ENCODE measurements at regions not wholly inside any gene's neighbourhood (a gene's known extent, or its start where the extent isn't known, plus 50 kb on each side); places are given as distances from the start of the nearest gene placed in this dataset.

DNA sequence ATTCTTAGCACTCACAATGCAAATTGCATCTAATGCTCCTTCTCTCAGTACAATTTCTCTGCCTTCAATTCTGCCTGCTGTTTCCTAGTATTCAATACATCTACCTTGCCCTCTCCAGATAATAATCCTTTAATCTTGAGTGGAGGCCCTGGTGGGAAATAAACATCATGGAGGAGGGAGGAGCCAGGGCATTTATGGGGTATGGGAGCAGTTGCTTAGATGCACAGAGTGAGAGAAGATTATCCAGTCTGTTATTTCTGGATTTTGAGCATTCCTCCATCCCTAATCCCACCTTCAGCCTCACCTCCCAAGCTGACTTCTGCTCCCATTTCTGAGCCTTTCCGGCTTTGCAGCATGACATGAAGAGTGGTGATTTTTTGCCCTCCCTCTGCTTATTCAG lies 127.9 kb upstream of the PPP3CA start:
- H4K20me1 ChIP-seq (ENCODE audit: insufficient read depth, low read length) = no peaks in the 10 kb centered on the region
- BruUV-seq (replicated peaks) = no TSS peak
- FAIRE-seq (no peak), ATAC-seq (no peak), DNase-seq (ENCODE audit: low spot score) (no peak)
- CTCF ChIA-PET (ENCODE audit: low intra/inter-chr PET ratio, low total read pairs) = no interaction called here
- no peaks in the 10 kb centered on the region for H3K27me3 ChIP-seq (ENCODE audit: control insufficient read depth in 1 of 2, insufficient read depth in 2 of 2, low read length in 2 of 2)
- in situ Hi-C loops (cut with HindIII; ENCODE audit: extremely low pct_ligation_motif_present, low pct_unique_long_range_greater_than_20kb) = no loop called here
- no peak overlapping the region for H3K4me2 ChIP-seq (ENCODE audit: low read depth, low read length)
- TF ChIP-seq ERF (CRISPR knock-in tag; IDR thresholded peaks at IDR 0.05) = no peak
- TF ChIP-seq ZNF496 (CRISPR knock-in tag; IDR thresholded peaks at IDR 0.05; ENCODE audit: insufficient replicate concordance) = no peak
- TF ChIP-seq NFKB2 (CRISPR knock-in tag; IDR thresholded peaks at IDR 0.05; ENCODE audit: borderline replicate concordance) = no peak
- no peak for TF ChIP-seq CSRNP2 (CRISPR knock-in tag; conservative IDR thresholded peaks at IDR 0.05; ENCODE audit: low read depth)
- no peak for TF ChIP-seq PTBP1 (IDR thresholded peaks at IDR 0.05; ENCODE audit: low read depth, low read length, poor library complexity, severe bottlenecking)
- TF ChIP-seq RFXANK (CRISPR knock-in tag; IDR thresholded peaks at IDR 0.05) = no peak
- no peak for TF ChIP-seq CHD4 (IDR thresholded peaks at IDR 0.05; ENCODE audit: borderline replicate concordance, low read length)
- no peak for TF ChIP-seq E2F2 (CRISPR knock-in tag; IDR thresholded peaks at IDR 0.05; ENCODE audit: borderline replicate concordance)
- TF ChIP-seq SCMH1 (CRISPR knock-in tag; IDR thresholded peaks at IDR 0.05; ENCODE audit: borderline replicate concordance) = no peak
- no peak for TF ChIP-seq PAXIP1 (CRISPR knock-in tag; conservative IDR thresholded peaks at IDR 0.05)
- no peak for TF ChIP-seq HNF4A (CRISPR knock-in tag; IDR thresholded peaks at IDR 0.05)
- no peak for TF ChIP-seq NCOA5 (CRISPR knock-in tag; IDR thresholded peaks at IDR 0.05)
- no peak for TF ChIP-seq HDAC1 (CRISPR knock-in tag; IDR thresholded peaks at IDR 0.05)
- TF ChIP-seq IRF2 (CRISPR knock-in tag; IDR thresholded peaks at IDR 0.05) = no peak
- TF ChIP-seq ZC3H13 (CRISPR knock-in tag; IDR thresholded peaks at IDR 0.05) = no peak
- no peak for TF ChIP-seq ATF4 (CRISPR knock-in tag; IDR thresholded peaks at IDR 0.05)
- no peak for TF ChIP-seq ZNF180 (CRISPR knock-in tag; IDR thresholded peaks at IDR 0.05; ENCODE audit: borderline replicate concordance, low read depth)
- no peak for TF ChIP-seq PLRG1 (conservative IDR thresholded peaks at IDR 0.05)
- TF ChIP-seq ZMAT5 (CRISPR knock-in tag; IDR thresholded peaks at IDR 0.05; ENCODE audit: borderline replicate concordance, low read depth) = no peak
- intact Hi-C loops (cut with micrococcal nuclease; ENCODE audit: unreplicated experiment) = no loop called here
- H3K4me1 ChIP-seq (ENCODE audit: insufficient read depth, low read length) = no peaks in the 10 kb centered on the region
- H2AFZ ChIP-seq (ENCODE audit: low read length) = no peak overlapping the region
- no peak overlapping the region for H3K27ac ChIP-seq (ENCODE audit: extremely low read length, insufficient read depth, low read length)
- no peak overlapping the region for H3K4me3 ChIP-seq (replicated peaks in 1 of 3; ENCODE audit: insufficient read depth in 1 of 3, low read depth in 2 of 3, low read length in 3 of 3)
- POLR2A ChIA-PET = no interaction called here
- H3K79me2 ChIP-seq (ENCODE audit: insufficient read depth, low read length) = no peaks in the 10 kb centered on the region
- H3K9ac ChIP-seq (ENCODE audit: insufficient read depth, low read depth, low read length) = no peak overlapping the region
- no peaks in the 10 kb centered on the region for H3K36me3 ChIP-seq (replicated peaks in 1 of 2; ENCODE audit: control insufficient read depth in 1 of 2, insufficient read depth in 2 of 2, low read length in 2 of 2)
- WGBS (ENCODE audit: low lambda C conversion rate) = 31% methylated on average over 1 of the region's 1 CpG
- H3K9me3 ChIP-seq (ENCODE audit: low read length) = no peaks in the 10 kb centered on the region
